ENCODE measurements at regions not wholly inside any gene's neighbourhood (a gene's known extent, or its start where the extent isn't known, plus 50 kb on each side); places are given as distances from the start of the nearest gene placed in this dataset.

DNA sequence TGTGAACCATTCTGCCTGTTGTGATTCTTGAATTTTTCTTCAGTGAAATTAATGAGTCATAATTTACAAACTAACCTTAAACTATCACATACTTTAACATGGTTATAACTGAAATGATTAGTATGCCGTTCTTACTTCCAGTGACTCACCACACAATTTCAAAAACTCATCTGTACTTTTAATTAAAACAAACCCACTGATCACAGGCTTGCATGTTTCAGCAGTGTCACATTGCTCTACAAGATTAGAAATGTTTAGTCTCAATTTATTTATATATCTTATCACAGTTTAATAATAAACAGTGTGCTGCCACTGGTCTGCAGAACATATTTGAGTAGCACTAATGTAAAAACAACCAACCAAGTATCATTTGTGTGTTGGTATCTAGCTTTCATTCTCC, 2227.9 kb upstream of the PCDH20 start:
- no peak for TF ChIP-seq POLR2A (IDR thresholded peaks at IDR 0.05; ENCODE audit: low read length)
- TF ChIP-seq GATA1 (IDR thresholded peaks at IDR 0.05; ENCODE audit: low read depth, low read length), result no peak
